OCI-LY1 (cell line): ENCODE measurements at regions not wholly inside any gene's neighbourhood (a gene's known extent, or its start where the extent isn't known, plus 50 kb on each side); places are given as distances from the start of the nearest gene placed in this dataset.

ENCODE experiments used
- H2AFZ ChIP-seq: fragments of 200-600 bp; sonication (generic), shearing (Covaris generic); 2 replicates; pipeline ENCODE4 v1.6.0; 2014; ENCODE audit warnings: antibody characterized with exemption, mild to moderate bottlenecking, low read length
- H3F3A ChIP-seq: fragments of 200-600 bp; sonication (generic), shearing (Covaris generic); 2 replicates; pipeline ENCODE4 v1.6.0; 2014; ENCODE audit warnings: mild to moderate bottlenecking, antibody characterized with exemption, low read length, moderate library complexity; ENCODE audit not compliant: insufficient read depth
- H3K27ac ChIP-seq: fragments of 200-600 bp; sonication (generic); 2 replicates; pipeline ENCODE4 v1.5.1; 2014; ENCODE audit warnings: low read length, mixed run types, mild to moderate bottlenecking, low read depth; ENCODE audit not compliant: poor library complexity, severe bottlenecking
- H3K27me3 ChIP-seq: fragments of 200-600 bp; sonication (generic); 2 replicates; pipeline ENCODE4 v1.6.0; 2014; ENCODE audit warnings: antibody characterized with exemption, mild to moderate bottlenecking, low read length, moderate library complexity; ENCODE audit not compliant: insufficient read depth
- H3K36me3 ChIP-seq: fragments of 200-600 bp; sonication (generic); 2 replicates; pipeline ENCODE4 v1.6.1; 2014; ENCODE audit warnings: mild to moderate bottlenecking, antibody characterized with exemption, low read length, moderate library complexity, mixed read lengths; ENCODE audit not compliant: insufficient read depth
- H3K4me1 ChIP-seq: fragments of 200-600 bp; sonication (generic); 2 replicates; pipeline ENCODE4 v1.5.1; 2014; ENCODE audit warnings: mild to moderate bottlenecking, low read length, moderate library complexity; ENCODE audit not compliant: insufficient read depth, severe bottlenecking
- H3K4me2 ChIP-seq: fragments of 200-600 bp; sonication (generic), shearing (Covaris generic); 2 replicates; pipeline ENCODE4 v1.6.1; 2014; ENCODE audit warnings: low read length
- H3K4me3 ChIP-seq: fragments of 200-600 bp; sonication (generic); 2 replicates; pipeline ENCODE4 v1.5.1; 2014; ENCODE audit warnings: low read length, low read depth, mild to moderate bottlenecking, mixed read lengths; ENCODE audit not compliant: poor library complexity, severe bottlenecking
- H3K79me2 ChIP-seq: fragments of 200-600 bp; shearing (Covaris generic); 2 replicates; pipeline ENCODE4 v1.6.1; 2016; ENCODE audit warnings: mixed run types, low read length, mixed read lengths; ENCODE audit not compliant: insufficient read depth
- H3K9ac ChIP-seq: fragments of 200-600 bp; sonication (generic), shearing (Covaris generic); 2 replicates; pipeline ENCODE4 v1.6.1; 2014; ENCODE audit warnings: mild to moderate bottlenecking, low read length, mixed read lengths
- H3K9me2 ChIP-seq: fragments of 200-600 bp; sonication (generic), shearing (Covaris generic); 2 replicates; pipeline ENCODE4 v1.6.1; 2014; ENCODE audit warnings: low read depth, mild to moderate bottlenecking, low read length, mixed read lengths
- H3K9me3 ChIP-seq: fragments of 200-600 bp; shearing (Covaris generic); 2 replicates; pipeline ENCODE4 v1.6.1; 2014; ENCODE audit warnings: low read length, mixed read lengths
- H4K20me1 ChIP-seq: fragments of 200-600 bp; sonication (generic), shearing (Covaris generic); 2 replicates; pipeline ENCODE4 v1.6.0; 2016; ENCODE audit warnings: mild to moderate bottlenecking, low read length; ENCODE audit not compliant: insufficient read depth
- EZH2 ChIP-seq: fragments of 200-600 bp; sonication (generic), shearing (Covaris generic); IDR thresholded peaks from 2 replicates; pipeline ENCODE4 v1.8.0; 2017; ENCODE audit warnings: borderline replicate concordance, mixed run types, mild to moderate bottlenecking, antibody characterized with exemption, low read length, moderate library complexity, mixed read lengths
- TF ChIP-seq, protein P1 (sequence below): fragments of 200-600 bp; sonication (generic), shearing (Covaris generic); IDR thresholded peaks from 2 replicates; pipeline ENCODE4 v1.5.1; 2017; ENCODE audit warnings: mild to moderate bottlenecking, antibody characterized with exemption, low read length, moderate library complexity, mixed read lengths

DNA sequence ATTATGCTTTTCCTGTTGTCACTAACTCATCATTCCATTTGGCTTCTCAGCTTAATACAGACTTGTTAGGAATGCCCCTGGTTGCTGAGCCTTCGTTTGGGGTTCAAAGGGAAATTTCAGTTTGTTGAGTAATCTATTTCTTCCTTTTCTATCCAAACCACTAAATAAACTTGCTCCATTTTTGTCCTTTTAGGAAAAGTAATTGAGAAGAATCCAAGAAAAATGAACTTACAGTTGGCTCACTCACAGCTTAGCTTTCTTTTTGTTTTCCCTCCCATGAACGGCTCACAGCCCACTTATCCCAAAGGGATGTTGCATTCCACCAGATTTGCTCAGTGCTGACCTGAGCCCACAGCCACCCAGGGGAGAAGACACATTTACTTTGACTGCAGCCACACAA, 73.9 kb downstream of the SOX11 start:
- H3K27ac ChIP-seq: no peak overlapping the region
- H2AFZ ChIP-seq: no peak overlapping the region
- H3F3A ChIP-seq: no peaks in the 10 kb centered on the region
- no peak overlapping the region for H3K9ac ChIP-seq
- no peaks in the 10 kb centered on the region for H3K9me2 ChIP-seq
- no peak overlapping the region for H3K4me3 ChIP-seq
- H4K20me1 ChIP-seq: no peaks in the 10 kb centered on the region
- no peaks in the 10 kb centered on the region for H3K27me3 ChIP-seq
- no peaks in the 10 kb centered on the region for H3K4me1 ChIP-seq
- no peak for TF ChIP-seq EZH2
- TF ChIP-seq, protein P1, sequence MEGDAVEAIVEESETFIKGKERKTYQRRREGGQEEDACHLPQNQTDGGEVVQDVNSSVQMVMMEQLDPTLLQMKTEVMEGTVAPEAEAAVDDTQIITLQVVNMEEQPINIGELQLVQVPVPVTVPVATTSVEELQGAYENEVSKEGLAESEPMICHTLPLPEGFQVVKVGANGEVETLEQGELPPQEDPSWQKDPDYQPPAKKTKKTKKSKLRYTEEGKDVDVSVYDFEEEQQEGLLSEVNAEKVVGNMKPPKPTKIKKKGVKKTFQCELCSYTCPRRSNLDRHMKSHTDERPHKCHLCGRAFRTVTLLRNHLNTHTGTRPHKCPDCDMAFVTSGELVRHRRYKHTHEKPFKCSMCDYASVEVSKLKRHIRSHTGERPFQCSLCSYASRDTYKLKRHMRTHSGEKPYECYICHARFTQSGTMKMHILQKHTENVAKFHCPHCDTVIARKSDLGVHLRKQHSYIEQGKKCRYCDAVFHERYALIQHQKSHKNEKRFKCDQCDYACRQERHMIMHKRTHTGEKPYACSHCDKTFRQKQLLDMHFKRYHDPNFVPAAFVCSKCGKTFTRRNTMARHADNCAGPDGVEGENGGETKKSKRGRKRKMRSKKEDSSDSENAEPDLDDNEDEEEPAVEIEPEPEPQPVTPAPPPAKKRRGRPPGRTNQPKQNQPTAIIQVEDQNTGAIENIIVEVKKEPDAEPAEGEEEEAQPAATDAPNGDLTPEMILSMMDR: no peak
- H3K9me3 ChIP-seq: no peaks in the 10 kb centered on the region
- H3K36me3 ChIP-seq: no peaks in the 10 kb centered on the region
- H3K79me2 ChIP-seq: no peaks in the 10 kb centered on the region
- H3K4me2 ChIP-seq: no peak overlapping the region

DNA sequence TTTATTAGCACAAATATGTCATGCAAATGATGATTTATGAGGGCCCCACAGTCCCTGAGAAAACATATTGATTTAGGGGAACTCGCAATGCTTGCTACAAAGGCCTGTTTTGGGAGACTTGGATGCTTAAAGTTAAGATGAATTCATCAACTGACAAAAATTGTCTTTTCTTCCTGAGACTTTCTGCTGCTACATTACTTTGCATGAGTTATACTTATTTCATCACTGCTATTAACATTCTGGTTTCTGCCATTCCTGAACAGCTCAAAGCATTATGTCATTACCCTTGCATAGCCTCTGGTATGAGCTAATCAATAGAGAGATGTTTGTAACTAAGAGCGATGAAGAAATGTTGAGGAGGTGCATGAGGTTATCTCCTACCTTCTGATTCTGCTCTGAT, 74.4 kb downstream of the SOX11 start:
- TF ChIP-seq, protein P1: no peak
- TF ChIP-seq EZH2: no peak
- no peaks in the 10 kb centered on the region for H3K9me2 ChIP-seq
- no peak overlapping the region for H3K4me2 ChIP-seq
- no peak overlapping the region for H3K9ac ChIP-seq
- no peak overlapping the region for H3K27ac ChIP-seq
- no peaks in the 10 kb centered on the region for H3F3A ChIP-seq
- no peaks in the 10 kb centered on the region for H3K4me1 ChIP-seq
- no peaks in the 10 kb centered on the region for H3K36me3 ChIP-seq
- no peaks in the 10 kb centered on the region for H4K20me1 ChIP-seq
- H3K79me2 ChIP-seq: no peaks in the 10 kb centered on the region
- no peak overlapping the region for H2AFZ ChIP-seq
- H3K9me3 ChIP-seq: no peaks in the 10 kb centered on the region
- no peaks in the 10 kb centered on the region for H3K27me3 ChIP-seq
- no peak overlapping the region for H3K4me3 ChIP-seq

DNA sequence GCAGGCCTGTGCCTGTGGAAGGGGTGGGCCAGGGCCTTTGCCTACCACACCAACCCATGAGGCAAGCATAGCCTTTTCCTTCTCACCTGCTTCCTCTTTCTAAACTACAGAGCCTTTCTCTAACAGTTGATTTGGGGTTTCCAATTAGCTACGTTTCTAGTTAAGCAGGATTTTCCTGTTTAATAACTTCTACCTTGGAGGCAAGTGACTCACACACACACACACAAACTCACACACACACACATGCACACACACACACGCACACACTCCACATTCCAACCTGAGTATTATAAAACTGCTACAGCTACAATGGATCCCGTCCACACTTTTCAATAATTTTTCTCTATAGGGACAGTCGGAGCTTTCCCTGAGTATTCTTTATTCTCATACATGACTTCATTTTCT, 84.9 kb downstream of the SOX11 start:
- Histone ChIP-seq H3K9me2 (no peaks in the 10 kb centered on the region), H2AFZ (no peak overlapping the region), H3K9me3 (no peaks in the 10 kb centered on the region), H3K9ac (no peak overlapping the region), H3K27me3 (no peaks in the 10 kb centered on the region), H3K4me3 (no peak overlapping the region), H3K4me2 (no peak overlapping the region), H3K27ac (no peak overlapping the region), H3K36me3 (no peaks in the 10 kb centered on the region), H3F3A (no peaks in the 10 kb centered on the region), H3K4me1 (no peaks in the 10 kb centered on the region), H3K79me2 (no peaks in the 10 kb centered on the region), H4K20me1 (no peaks in the 10 kb centered on the region)
- TF ChIP-seq, protein P1: no peak
- TF ChIP-seq EZH2: no peak
